ENCODE measurements at regions not wholly inside any gene's neighbourhood (a gene's known extent, or its start where the extent isn't known, plus 50 kb on each side); places are given as distances from the start of the nearest gene placed in this dataset.

- H3K9ac ChIP-seq (ENCODE audit: low read length) = no peak overlapping the region
- no peaks in the 10 kb centered on the region for H3F3A ChIP-seq (ENCODE audit: insufficient read depth, low read length)
- H3K4me3 ChIP-seq (ENCODE audit: low read depth, low read length, poor library complexity, severe bottlenecking) = no peak overlapping the region
- no peaks in the 10 kb centered on the region for H3K9me3 ChIP-seq (ENCODE audit: low read length)
- H3K4me1 ChIP-seq (ENCODE audit: insufficient read depth, low read length, severe bottlenecking) = no peaks in the 10 kb centered on the region
- no peak overlapping the region for H3K4me2 ChIP-seq (ENCODE audit: low read length)
- no peak overlapping the region for H2AFZ ChIP-seq (ENCODE audit: low read length)
- H3K79me2 ChIP-seq (ENCODE audit: insufficient read depth, low read length) = no peaks in the 10 kb centered on the region
- H3K27ac ChIP-seq (ENCODE audit: low read depth, low read length, poor library complexity, severe bottlenecking) = no peak overlapping the region
- H3K27me3 ChIP-seq (ENCODE audit: insufficient read depth, low read length) = no peaks in the 10 kb centered on the region
- peak; percentile 66 for TF ChIP-seq CTCF (IDR thresholded peaks at IDR 0.05; ENCODE audit: low read length)
- TF ChIP-seq EZH2 (IDR thresholded peaks at IDR 0.05; ENCODE audit: borderline replicate concordance, low read length) = no peak
- no peaks in the 10 kb centered on the region for H3K36me3 ChIP-seq (ENCODE audit: insufficient read depth, low read length)
- no peaks in the 10 kb centered on the region for H3K9me2 ChIP-seq (ENCODE audit: low read depth, low read length)
- no peaks in the 10 kb centered on the region for H4K20me1 ChIP-seq (ENCODE audit: insufficient read depth, low read length)
Observed at GRCh38 chr9:1709347-1709746, 305.8 kb upstream of the SMARCA2 start.

GRCh38 chr9:1712861-1713450 lies 302.2 kb upstream of the SMARCA2 start:
- Histone ChIP-seq H3F3A (ENCODE audit: insufficient read depth, low read length) (no peaks in the 10 kb centered on the region), H3K27ac (ENCODE audit: low read depth, low read length, poor library complexity, severe bottlenecking) (no peak overlapping the region), H3K9me3 (ENCODE audit: low read length) (no peaks in the 10 kb centered on the region), H4K20me1 (ENCODE audit: insufficient read depth, low read length) (no peaks in the 10 kb centered on the region), H3K27me3 (ENCODE audit: insufficient read depth, low read length) (no peaks in the 10 kb centered on the region), H2AFZ (ENCODE audit: low read length) (no peak overlapping the region), H3K4me2 (ENCODE audit: low read length) (no peak overlapping the region), H3K9me2 (ENCODE audit: low read depth, low read length) (no peaks in the 10 kb centered on the region), H3K4me3 (ENCODE audit: low read depth, low read length, poor library complexity, severe bottlenecking) (no peak overlapping the region), H3K9ac (ENCODE audit: low read length) (no peak overlapping the region), H3K79me2 (ENCODE audit: insufficient read depth, low read length) (no peaks in the 10 kb centered on the region), H3K36me3 (ENCODE audit: insufficient read depth, low read length) (no peaks in the 10 kb centered on the region), H3K4me1 (ENCODE audit: insufficient read depth, low read length, severe bottlenecking) (no peaks in the 10 kb centered on the region)
- TF ChIP-seq CTCF (IDR thresholded peaks at IDR 0.05; ENCODE audit: low read length) (no peak), EZH2 (IDR thresholded peaks at IDR 0.05; ENCODE audit: borderline replicate concordance, low read length) (no peak)

GRCh38 chr9:1713841-1714240 lies 301.3 kb upstream of the SMARCA2 start:
- H2AFZ ChIP-seq (ENCODE audit: low read length) = no peak overlapping the region
- no peaks in the 10 kb centered on the region for H3K36me3 ChIP-seq (ENCODE audit: insufficient read depth, low read length)
- no peaks in the 10 kb centered on the region for H3F3A ChIP-seq (ENCODE audit: insufficient read depth, low read length)
- TF ChIP-seq CTCF (IDR thresholded peaks at IDR 0.05; ENCODE audit: low read length) (no peak), EZH2 (IDR thresholded peaks at IDR 0.05; ENCODE audit: borderline replicate concordance, low read length) (no peak)
- no peaks in the 10 kb centered on the region for H4K20me1 ChIP-seq (ENCODE audit: insufficient read depth, low read length)
- no peaks in the 10 kb centered on the region for H3K9me2 ChIP-seq (ENCODE audit: low read depth, low read length)
- H3K9ac ChIP-seq (ENCODE audit: low read length) = no peak overlapping the region
- no peaks in the 10 kb centered on the region for H3K9me3 ChIP-seq (ENCODE audit: low read length)
- no peaks in the 10 kb centered on the region for H3K27me3 ChIP-seq (ENCODE audit: insufficient read depth, low read length)
- no peak overlapping the region for H3K27ac ChIP-seq (ENCODE audit: low read depth, low read length, poor library complexity, severe bottlenecking)
- no peak overlapping the region for H3K4me2 ChIP-seq (ENCODE audit: low read length)
- no peaks in the 10 kb centered on the region for H3K79me2 ChIP-seq (ENCODE audit: insufficient read depth, low read length)
- no peak overlapping the region for H3K4me3 ChIP-seq (ENCODE audit: low read depth, low read length, poor library complexity, severe bottlenecking)
- no peaks in the 10 kb centered on the region for H3K4me1 ChIP-seq (ENCODE audit: insufficient read depth, low read length, severe bottlenecking)

All from OCI-LY1 (cell line).